H1 (cell line): ENCODE measurements at regions not wholly inside any gene's neighbourhood (a gene's known extent, or its start where the extent isn't known, plus 50 kb on each side); places are given as distances from the start of the nearest gene placed in this dataset.

Source experiments
- CTCF ChIA-PET: fragments of 300-600 bp; sonication (Branson Sonifier 250); formaldehyde crosslinking; loops from one replicate; lab custom pipeline; 2021; ENCODE audit not compliant: partially characterized antibody; lab: Charles Lee
- POLR2A ChIA-PET: fragments of 300-600 bp; sonication (Branson Sonifier 250); formaldehyde crosslinking; loops from one replicate; lab custom pipeline; 2021; ENCODE audit warnings: inconsistent platforms; ENCODE audit not compliant: partially characterized antibody; lab: Charles Lee
- DNase-seq, 2 experiments: peaks; one replicate each; pipeline versions ENCODE4 v3.0.0 to v3.0.0-alpha.2; 2010 to 2022; ENCODE audit warnings: low spot score in 2 of 2, low read depth in 1 of 2, mixed read lengths in 1 of 2
- FAIRE-seq: peaks from 2 replicates; lab custom pipeline; 2011; peaks lifted over from hg19 to GRCh38; lab: Jason Lieb, UNC
- H2AFZ ChIP-seq: 2 replicates; pipeline ENCODE4 v1.8.1; 2012; ENCODE audit warnings: low read length, inconsistent platforms
- H2AK5ac ChIP-seq: 2 replicates; pipeline ENCODE4 v1.6.1; 2013; ENCODE audit warnings: low read depth, low read length
- H2BK120ac ChIP-seq: replicated peaks from 2 replicates; pipeline ENCODE3; 2013; ENCODE audit warnings: low read depth, low read length, inconsistent platforms
- H2BK12ac ChIP-seq: 2 replicates; pipeline ENCODE4 v1.6.1; 2013; ENCODE audit warnings: low read depth, low read length
- H2BK15ac ChIP-seq: 2 replicates; pipeline ENCODE4 v1.6.1; 2013; ENCODE audit warnings: low read length
- H2BK20ac ChIP-seq: 2 replicates; pipeline ENCODE4 v1.6.1; 2013; ENCODE audit warnings: low read length
- H2BK5ac ChIP-seq: 2 replicates; pipeline ENCODE4 v1.6.1; 2013; ENCODE audit warnings: low read depth, low read length
- H3K14ac ChIP-seq: 2 replicates; pipeline ENCODE4 v1.6.1; 2013; ENCODE audit warnings: inconsistent platforms; ENCODE audit not compliant: insufficient read length
- H3K18ac ChIP-seq: 2 replicates; pipeline ENCODE4 v1.6.1; 2013; ENCODE audit warnings: low read length; ENCODE audit errors: extremely low read depth
- H3K23ac ChIP-seq: 2 replicates; pipeline ENCODE4 v1.6.1; 2013; ENCODE audit warnings: inconsistent platforms; ENCODE audit not compliant: insufficient read length
- H3K23me2 ChIP-seq: 2 replicates; pipeline ENCODE4 v1.6.1; 2013; ENCODE audit warnings: low read depth, low read length
- H3K27ac ChIP-seq: 2 replicates; pipeline ENCODE4 v1.6.1; 2011; ENCODE audit warnings: low read depth, low read length, inconsistent platforms
- H3K27me3 ChIP-seq, 4 experiments: replicated peaks in 1 of 4; 1 replicate in 1 of 4; 2 replicates in 3 of 4; pipeline versions ENCODE4 v1.6.1 to v1.8.1; 2011 to 2013; ENCODE audit warnings: low read length in 3 of 4, mild to moderate bottlenecking in 3 of 4, inconsistent platforms in 2 of 4, mixed read lengths in 2 of 4, moderate library complexity in 1 of 4; ENCODE audit not compliant: control insufficient read depth in 3 of 4, insufficient read depth in 3 of 4; ENCODE audit errors: extremely low read depth in 1 of 4
- H3K36me3 ChIP-seq, 4 experiments: 2 replicates each; pipeline versions ENCODE4 v1.6.1 to v1.8.1; 2011 to 2013; ENCODE audit warnings: mild to moderate bottlenecking in 4 of 4, low read length in 3 of 4, moderate library complexity in 2 of 4, control low read depth in 1 of 4, inconsistent platforms in 1 of 4; ENCODE audit not compliant: insufficient read depth in 4 of 4, control insufficient read depth in 2 of 4
- H3K4ac ChIP-seq: replicated peaks from 2 replicates; pipeline ENCODE3; 2013; ENCODE audit warnings: low read length, low read depth, mixed read lengths, inconsistent platforms; ENCODE audit not compliant: insufficient read length
- H3K4me1 ChIP-seq, 4 experiments: replicated peaks in 1 of 4; 1 replicate in 1 of 4; 2 replicates in 3 of 4; pipeline versions ENCODE4 v1.6.1 to v1.8.1; 2011 to 2013; ENCODE audit warnings: low read length in 3 of 4, inconsistent platforms in 2 of 4, mixed read lengths in 1 of 4; ENCODE audit not compliant: insufficient read depth in 4 of 4, control insufficient read depth in 3 of 4
- H3K4me2 ChIP-seq, 2 experiments: 2 replicates each; pipeline versions ENCODE4 v1.6.1 to v1.8.1; 2011 to 2013; ENCODE audit warnings: low read depth in 2 of 2, low read length in 2 of 2, control low read depth in 1 of 2, inconsistent platforms in 1 of 2, mild to moderate bottlenecking in 1 of 2; ENCODE audit not compliant: insufficient read depth in 1 of 2
- H3K4me3 ChIP-seq, 4 experiments: fragments of 200-600, 300-600 bp in 1 of 4; sonication (generic), shearing (Covaris generic), sonication (Bioruptor Twin) in 1 of 4; 2 replicates each; pipeline versions ENCODE4 v1.5.1 to v1.8.1; 2011 to 2016; ENCODE audit warnings: low read length in 4 of 4, low read depth in 3 of 4, control low read depth in 2 of 4, inconsistent platforms in 2 of 4, mild to moderate bottlenecking in 2 of 4, mixed read lengths in 1 of 4, moderate library complexity in 1 of 4; ENCODE audit not compliant: insufficient read depth in 2 of 4; ENCODE audit errors: extremely low read depth in 1 of 4
- H3K56ac ChIP-seq: replicated peaks from 2 replicates; pipeline ENCODE3; 2013; ENCODE audit warnings: low read depth, mild to moderate bottlenecking, mixed read lengths, low read length, inconsistent platforms; ENCODE audit not compliant: insufficient read length
- H3K79me1 ChIP-seq: 2 replicates; pipeline ENCODE4 v1.6.1; 2013; ENCODE audit warnings: low read depth, low read length, control low read depth
- H3K79me2 ChIP-seq, 2 experiments: 2 replicates each; pipeline versions ENCODE4 v1.6.1 to v1.8.1; 2012 to 2013; ENCODE audit warnings: low read length in 2 of 2, mild to moderate bottlenecking in 2 of 2, inconsistent platforms in 1 of 2; ENCODE audit not compliant: insufficient read depth in 2 of 2, control insufficient read depth in 1 of 2
- H3K9ac ChIP-seq, 4 experiments: replicated peaks in 1 of 4; 1 replicate in 1 of 4; 2 replicates in 3 of 4; pipeline versions ENCODE4 v1.6.1 to v1.8.1; 2011 to 2013; ENCODE audit warnings: low read depth in 3 of 4, low read length in 3 of 4, control low read depth in 2 of 4, mild to moderate bottlenecking in 2 of 4, moderate library complexity in 2 of 4, inconsistent platforms in 1 of 4; ENCODE audit errors: extremely low read depth in 1 of 4
- H3K9me3 ChIP-seq, 2 experiments: 2 replicates each; pipeline versions ENCODE4 v1.6.1 to v1.8.1; 2012 to 2013; ENCODE audit warnings: mild to moderate bottlenecking in 2 of 2, moderate library complexity in 2 of 2, control low read depth in 1 of 2, inconsistent platforms in 1 of 2, low read depth in 1 of 2, low read length in 1 of 2, mixed read lengths in 1 of 2; ENCODE audit not compliant: insufficient read depth in 2 of 2
- H4K20me1 ChIP-seq, 2 experiments: replicated peaks in 1 of 2; 2 replicates each; pipeline versions ENCODE3 to v1.8.1; 2011 to 2013; ENCODE audit warnings: inconsistent platforms in 2 of 2, low read length in 2 of 2, mild to moderate bottlenecking in 1 of 2; ENCODE audit not compliant: insufficient read depth in 2 of 2, control insufficient read depth in 1 of 2
- H4K5ac ChIP-seq: 2 replicates; pipeline ENCODE4 v1.6.1; 2013; ENCODE audit warnings: low read length, low read depth, mixed read lengths, inconsistent platforms; ENCODE audit not compliant: insufficient read length
- H4K8ac ChIP-seq: 2 replicates; pipeline ENCODE4 v1.8.0; 2013; ENCODE audit warnings: mild to moderate bottlenecking, moderate library complexity, low read length, inconsistent platforms; ENCODE audit not compliant: insufficient read depth; ENCODE audit errors: extremely low read depth
- H4K91ac ChIP-seq: replicated peaks from 2 replicates; pipeline ENCODE3; 2013; ENCODE audit warnings: low read length, mixed read lengths, inconsistent platforms; ENCODE audit not compliant: insufficient read length
- BRCA1 ChIP-seq: IDR thresholded peaks from 2 replicates; pipeline ENCODE4 v1.6.1; 2012; ENCODE audit warnings: low read depth, low read length, improper control_type of control experiment
- WGBS, 2 experiments: shearing (Covaris generic) in 1 of 2; methylation state at CpG; one replicate each; pipeline versions ENCODE4 v1.1.6 to v1.1.7; 2013 to 2015; ENCODE audit warnings: low lambda C conversion rate in 2 of 2, mixed read lengths in 2 of 2, inconsistent platforms in 1 of 2, low coverage in 1 of 2, missing lambda C conversion rate in 1 of 2; ENCODE audit not compliant: insufficient replicate concordance in 2 of 2, insufficient coverage in 1 of 2, insufficient read length in 1 of 2; ENCODE audit errors: extremely low coverage in 1 of 2, missing lambda C conversion rate in 1 of 2; 5-methylcytosine and 5-hydroxymethylcytosine counted together

DNA sequence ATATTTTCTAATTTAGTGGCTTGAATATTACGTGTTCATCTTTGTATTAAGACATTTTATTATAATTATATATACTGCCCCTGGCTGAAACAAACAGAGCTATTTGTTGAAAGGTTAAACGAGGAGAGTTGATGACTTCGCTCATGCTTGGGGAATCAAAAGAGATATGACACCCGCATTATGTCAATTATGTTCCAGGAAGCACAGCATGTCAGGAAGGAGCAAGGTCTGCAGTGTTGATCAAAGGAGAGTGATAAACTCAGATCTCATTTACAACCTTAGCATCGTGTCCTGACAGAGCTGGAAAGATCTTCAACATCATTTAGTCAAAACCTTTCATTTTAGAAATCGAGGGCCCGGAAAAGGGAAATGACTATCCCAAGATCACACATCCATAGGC lies 510.1 kb downstream of the TDRD15 start:
- Histone ChIP-seq H3K9ac (no peak overlapping the region), H4K5ac (no peak overlapping the region), H2BK5ac (no peak overlapping the region), H3K27ac (no peak overlapping the region), H3K14ac (no peak overlapping the region), H3K23me2 (no peaks in the 10 kb centered on the region), H2BK12ac (no peak overlapping the region), H2AK5ac (no peak overlapping the region), H3K9me3 (no peaks in the 10 kb centered on the region), H3K4me2 (no peak overlapping the region), H2BK120ac (no peak overlapping the region), H3K27me3 (no peaks in the 10 kb centered on the region), H2AFZ (no peak overlapping the region), H3K79me2 (no peaks in the 10 kb centered on the region), H2BK15ac (no peak overlapping the region), H3K4me3 (no peak overlapping the region), H3K4ac (no peak overlapping the region)
- no peak for DNase-seq
- CTCF ChIA-PET = no interaction called here
- TF ChIP-seq BRCA1 = no peak
- TF ChIP-seq, all 59 proteins: peak for 0
- no peaks in the 10 kb centered on the region for H4K20me1 ChIP-seq
- H3K18ac ChIP-seq = no peak overlapping the region
- FAIRE-seq = no peak
- H3K56ac ChIP-seq = no peak overlapping the region
- WGBS, 2 experiments = 89% methylated on average over 7 of the region's 7 CpGs; no CpG with 5 or more reads in 1 of the 2 experiments
- no peaks in the 10 kb centered on the region for H3K79me1 ChIP-seq
- peaks cover 0 to 2% (median 0%) of the 10 kb centered on the region in 4 experiments; a peak in 1 of 7 replicates for H3K4me1 ChIP-seq
- no peak overlapping the region for H3K23ac ChIP-seq
- H4K8ac ChIP-seq = no peak overlapping the region
- no peaks in the 10 kb centered on the region for H3K36me3 ChIP-seq
- H2BK20ac ChIP-seq = no peak overlapping the region
- POLR2A ChIA-PET = no interaction called here
- H4K91ac ChIP-seq = no peak overlapping the region
